Neural progenitor cell (in vitro differentiated cells): ENCODE measurements at regions not wholly inside any gene's neighbourhood (a gene's known extent, or its start where the extent isn't known, plus 50 kb on each side); places are given as distances from the start of the nearest gene placed in this dataset.
"Not testable (repeated sequence)": the region's sequence is repeated elsewhere in the genome, so short reads cannot be mapped to it uniquely, and the experiment has no call there.

Experiments
- EZH2 ChIP-seq: fragments of 200-600 bp; sonication (generic); IDR thresholded peaks from 2 replicates; pipeline ENCODE4 v1.6.1; 2017; ENCODE audit warnings: antibody characterized with exemption, mild to moderate bottlenecking, moderate library complexity
- EZH2phosphoT487 ChIP-seq: fragments of 200-600 bp; sonication (generic); IDR thresholded peaks from 2 replicates; pipeline ENCODE4 v1.6.1; 2017; ENCODE audit warnings: antibody characterized with exemption
- TF ChIP-seq, protein P1 (sequence below): fragments of 200-600 bp; sonication (generic); IDR thresholded peaks from 2 replicates; pipeline ENCODE4 v1.5.1; 2017; ENCODE audit warnings: antibody characterized with exemption, mild to moderate bottlenecking

DNA sequence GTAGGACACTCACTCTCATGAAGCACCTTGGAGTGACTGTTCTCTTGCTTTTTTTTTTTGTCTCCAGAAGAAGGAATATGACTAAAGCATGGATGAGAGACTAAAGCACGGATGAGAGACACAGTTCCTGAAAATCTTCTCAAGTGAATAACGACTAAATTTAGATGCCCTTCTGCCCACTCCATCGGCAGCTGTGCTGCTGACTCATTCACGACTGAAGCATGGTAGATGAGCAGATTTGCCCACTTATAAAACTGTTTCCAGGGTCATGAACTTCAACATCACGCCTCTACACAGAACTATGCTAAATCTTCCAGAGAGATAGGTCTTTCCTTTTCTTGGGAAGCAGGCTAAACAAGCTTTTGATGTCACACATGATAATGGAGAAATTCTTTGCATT is 738.0 kb downstream of the CDY1 start:
- TF ChIP-seq, protein P1, sequence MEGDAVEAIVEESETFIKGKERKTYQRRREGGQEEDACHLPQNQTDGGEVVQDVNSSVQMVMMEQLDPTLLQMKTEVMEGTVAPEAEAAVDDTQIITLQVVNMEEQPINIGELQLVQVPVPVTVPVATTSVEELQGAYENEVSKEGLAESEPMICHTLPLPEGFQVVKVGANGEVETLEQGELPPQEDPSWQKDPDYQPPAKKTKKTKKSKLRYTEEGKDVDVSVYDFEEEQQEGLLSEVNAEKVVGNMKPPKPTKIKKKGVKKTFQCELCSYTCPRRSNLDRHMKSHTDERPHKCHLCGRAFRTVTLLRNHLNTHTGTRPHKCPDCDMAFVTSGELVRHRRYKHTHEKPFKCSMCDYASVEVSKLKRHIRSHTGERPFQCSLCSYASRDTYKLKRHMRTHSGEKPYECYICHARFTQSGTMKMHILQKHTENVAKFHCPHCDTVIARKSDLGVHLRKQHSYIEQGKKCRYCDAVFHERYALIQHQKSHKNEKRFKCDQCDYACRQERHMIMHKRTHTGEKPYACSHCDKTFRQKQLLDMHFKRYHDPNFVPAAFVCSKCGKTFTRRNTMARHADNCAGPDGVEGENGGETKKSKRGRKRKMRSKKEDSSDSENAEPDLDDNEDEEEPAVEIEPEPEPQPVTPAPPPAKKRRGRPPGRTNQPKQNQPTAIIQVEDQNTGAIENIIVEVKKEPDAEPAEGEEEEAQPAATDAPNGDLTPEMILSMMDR: not testable (repeated sequence)
- not testable (repeated sequence) for TF ChIP-seq EZH2, EZH2phosphoT487
